Progenitor cell of endocrine pancreas (in vitro differentiated cells): ENCODE measurements at regions not wholly inside any gene's neighbourhood (a gene's known extent, or its start where the extent isn't known, plus 50 kb on each side); places are given as distances from the start of the nearest gene placed in this dataset.

Experiments
- DNase-seq: peaks from one replicate; pipeline ENCODE4 v3.0.0; 2021; ENCODE audit warnings: low spot score; ENCODE audit not compliant: unreplicated experiment
- H3K27ac Mint-ChIP-seq: 2 replicates; pipeline ENCODE4 v1.8.0; 2021; ENCODE audit warnings: mild to moderate bottlenecking, moderate library complexity, mixed read lengths
- H3K27me3 Mint-ChIP-seq: 2 replicates; pipeline ENCODE4 v1.8.0; 2021; ENCODE audit warnings: mixed read lengths
- H3K36me3 Mint-ChIP-seq: 2 replicates; pipeline ENCODE4 v1.8.0; 2022; ENCODE audit warnings: mixed read lengths; ENCODE audit not compliant: insufficient read depth
- H3K4me1 Mint-ChIP-seq: 2 replicates; pipeline ENCODE4 v1.8.0; 2021; ENCODE audit warnings: low read depth, mixed read lengths
- H3K4me3 Mint-ChIP-seq: 2 replicates; pipeline ENCODE4 v1.8.0; 2021; ENCODE audit warnings: low read depth, mild to moderate bottlenecking, moderate library complexity, mixed read lengths
- H3K9me3 Mint-ChIP-seq: 2 replicates; pipeline ENCODE4 v1.8.0; 2021; ENCODE audit warnings: low read depth, mixed read lengths
- TF ChIP-seq, protein P1 (sequence below): fragments of 200-600 bp; sonication (generic); IDR thresholded peaks from one replicate; pipeline ENCODE4 v1.5.0; 2021; ENCODE audit warnings: antibody characterized with exemption, mild to moderate bottlenecking; ENCODE audit not compliant: unreplicated experiment

- H3K27me3 Mint-ChIP-seq: no peaks in the 10 kb centered on the region
- no peaks in the 10 kb centered on the region for H3K4me1 Mint-ChIP-seq
- H3K27ac Mint-ChIP-seq: no peak overlapping the region
- no peak for DNase-seq
- TF ChIP-seq, protein P1, sequence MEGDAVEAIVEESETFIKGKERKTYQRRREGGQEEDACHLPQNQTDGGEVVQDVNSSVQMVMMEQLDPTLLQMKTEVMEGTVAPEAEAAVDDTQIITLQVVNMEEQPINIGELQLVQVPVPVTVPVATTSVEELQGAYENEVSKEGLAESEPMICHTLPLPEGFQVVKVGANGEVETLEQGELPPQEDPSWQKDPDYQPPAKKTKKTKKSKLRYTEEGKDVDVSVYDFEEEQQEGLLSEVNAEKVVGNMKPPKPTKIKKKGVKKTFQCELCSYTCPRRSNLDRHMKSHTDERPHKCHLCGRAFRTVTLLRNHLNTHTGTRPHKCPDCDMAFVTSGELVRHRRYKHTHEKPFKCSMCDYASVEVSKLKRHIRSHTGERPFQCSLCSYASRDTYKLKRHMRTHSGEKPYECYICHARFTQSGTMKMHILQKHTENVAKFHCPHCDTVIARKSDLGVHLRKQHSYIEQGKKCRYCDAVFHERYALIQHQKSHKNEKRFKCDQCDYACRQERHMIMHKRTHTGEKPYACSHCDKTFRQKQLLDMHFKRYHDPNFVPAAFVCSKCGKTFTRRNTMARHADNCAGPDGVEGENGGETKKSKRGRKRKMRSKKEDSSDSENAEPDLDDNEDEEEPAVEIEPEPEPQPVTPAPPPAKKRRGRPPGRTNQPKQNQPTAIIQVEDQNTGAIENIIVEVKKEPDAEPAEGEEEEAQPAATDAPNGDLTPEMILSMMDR: no peak
- H3K36me3 Mint-ChIP-seq: no peaks in the 10 kb centered on the region
- no peak overlapping the region for H3K4me3 Mint-ChIP-seq
- no peaks in the 10 kb centered on the region for H3K9me3 Mint-ChIP-seq
Measured at GRCh38 chr5:51895834-51896233, 512.6 kb downstream of the ISL1 start.

- Mint-ChIP-seq H3K4me1 (peaks cover 9% of the 10 kb centered on the region), H3K27me3 (no peaks in the 10 kb centered on the region), H3K27ac (no peak overlapping the region), H3K4me3 (no peak overlapping the region), H3K9me3 (no peaks in the 10 kb centered on the region), H3K36me3 (no peaks in the 10 kb centered on the region)
- no peak for DNase-seq
- TF ChIP-seq, protein P1: no peak
Measured at GRCh38 chr5:51902512-51902911, 519.3 kb downstream of the ISL1 start.

- DNase-seq: no peak
- Mint-ChIP-seq H3K4me3 (no peak overlapping the region), H3K4me1 (peaks cover 1% of the 10 kb centered on the region), H3K9me3 (no peaks in the 10 kb centered on the region), H3K36me3 (no peaks in the 10 kb centered on the region), H3K27me3 (no peaks in the 10 kb centered on the region), H3K27ac (no peak overlapping the region)
- TF ChIP-seq, protein P1: no peak
Measured at GRCh38 chr5:51908215-51908614, 525.0 kb downstream of the ISL1 start.

- H3K9me3 Mint-ChIP-seq: peaks cover 36% of the 10 kb centered on the region
Measured at GRCh38 chr5:51944500-51945125, 561.4 kb downstream of the ISL1 start.

GRCh38 chr5:51958473-51958872 lies 575.2 kb downstream of the ISL1 start:
- no peaks in the 10 kb centered on the region for H3K36me3 Mint-ChIP-seq
- DNase-seq: no peak
- H3K27me3 Mint-ChIP-seq: no peaks in the 10 kb centered on the region
- no peak overlapping the region for H3K4me3 Mint-ChIP-seq
- H3K9me3 Mint-ChIP-seq: peaks cover 11% of the 10 kb centered on the region
- TF ChIP-seq, protein P1: no peak
- H3K4me1 Mint-ChIP-seq: no peaks in the 10 kb centered on the region
- no peak overlapping the region for H3K27ac Mint-ChIP-seq

More at GRCh38 chr5:51944500-51945125, 561.4 kb downstream of the ISL1 start:
- Mint-ChIP-seq H3K4me1 (no peaks in the 10 kb centered on the region), H3K27ac (no peak overlapping the region), H3K27me3 (no peaks in the 10 kb centered on the region), H3K36me3 (peaks cover 7% of the 10 kb centered on the region), H3K4me3 (no peak overlapping the region)
- DNase-seq: no peak
- TF ChIP-seq, protein P1: no peak
